ENCODE measurements at regions not wholly inside any gene's neighbourhood (a gene's known extent, or its start where the extent isn't known, plus 50 kb on each side); places are given as distances from the start of the nearest gene placed in this dataset.

- DNase-seq (ENCODE audit: low read depth) (no peak), FAIRE-seq (peak; percentile 60)
- TF ChIP-seq, protein P1, sequence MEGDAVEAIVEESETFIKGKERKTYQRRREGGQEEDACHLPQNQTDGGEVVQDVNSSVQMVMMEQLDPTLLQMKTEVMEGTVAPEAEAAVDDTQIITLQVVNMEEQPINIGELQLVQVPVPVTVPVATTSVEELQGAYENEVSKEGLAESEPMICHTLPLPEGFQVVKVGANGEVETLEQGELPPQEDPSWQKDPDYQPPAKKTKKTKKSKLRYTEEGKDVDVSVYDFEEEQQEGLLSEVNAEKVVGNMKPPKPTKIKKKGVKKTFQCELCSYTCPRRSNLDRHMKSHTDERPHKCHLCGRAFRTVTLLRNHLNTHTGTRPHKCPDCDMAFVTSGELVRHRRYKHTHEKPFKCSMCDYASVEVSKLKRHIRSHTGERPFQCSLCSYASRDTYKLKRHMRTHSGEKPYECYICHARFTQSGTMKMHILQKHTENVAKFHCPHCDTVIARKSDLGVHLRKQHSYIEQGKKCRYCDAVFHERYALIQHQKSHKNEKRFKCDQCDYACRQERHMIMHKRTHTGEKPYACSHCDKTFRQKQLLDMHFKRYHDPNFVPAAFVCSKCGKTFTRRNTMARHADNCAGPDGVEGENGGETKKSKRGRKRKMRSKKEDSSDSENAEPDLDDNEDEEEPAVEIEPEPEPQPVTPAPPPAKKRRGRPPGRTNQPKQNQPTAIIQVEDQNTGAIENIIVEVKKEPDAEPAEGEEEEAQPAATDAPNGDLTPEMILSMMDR (IDR thresholded peaks at IDR 0.05; ENCODE audit: insufficient read depth, low read depth, low read length): no peak
- TF ChIP-seq EZH2 (IDR thresholded peaks at IDR 0.05; ENCODE audit: insufficient read depth, low read length): no peak
- Histone ChIP-seq H4K20me1 (ENCODE audit: insufficient read depth, low read length) (no peaks in the 10 kb centered on the region), H3K79me2 (ENCODE audit: insufficient read depth, low read length) (no peaks in the 10 kb centered on the region), H2AFZ (ENCODE audit: low read depth, low read length) (no peak overlapping the region), H3K9me3 (ENCODE audit: insufficient read depth, low read depth, low read length) (no peaks in the 10 kb centered on the region), H3K27ac (ENCODE audit: low read depth, low read length) (no peak overlapping the region), H3K36me3 (ENCODE audit: insufficient read depth, low read length) (no peaks in the 10 kb centered on the region), H3K4me1 (ENCODE audit: insufficient read depth, low read length) (no peaks in the 10 kb centered on the region), H3K4me3 (ENCODE audit: insufficient read depth, low read depth, low read length) (no peak overlapping the region), H3K27me3 (ENCODE audit: insufficient read depth, low read length) (no peaks in the 10 kb centered on the region), H3K9ac (ENCODE audit: low read length) (no peak overlapping the region), H3K4me2 (ENCODE audit: low read length) (no peak overlapping the region)
- H3K4me1 Mint-ChIP-seq (ENCODE audit: low read depth, unreplicated experiment): no peaks in the 10 kb centered on the region
- no peak overlapping the region for H3K4me3 Mint-ChIP-seq (ENCODE audit: unreplicated experiment)
- H3K36me3 Mint-ChIP-seq (ENCODE audit: low read depth, unreplicated experiment): no peaks in the 10 kb centered on the region
- H3K27ac Mint-ChIP-seq (ENCODE audit: unreplicated experiment): no peak overlapping the region
- H3K27me3 Mint-ChIP-seq (ENCODE audit: low read depth, unreplicated experiment): no peaks in the 10 kb centered on the region
- H3K9me3 Mint-ChIP-seq (ENCODE audit: unreplicated experiment): no peaks in the 10 kb centered on the region
These were observed 68.7 kb upstream of the ADAMTSL1 start for GRCh38 chr9:18405240-18405639.

DNA sequence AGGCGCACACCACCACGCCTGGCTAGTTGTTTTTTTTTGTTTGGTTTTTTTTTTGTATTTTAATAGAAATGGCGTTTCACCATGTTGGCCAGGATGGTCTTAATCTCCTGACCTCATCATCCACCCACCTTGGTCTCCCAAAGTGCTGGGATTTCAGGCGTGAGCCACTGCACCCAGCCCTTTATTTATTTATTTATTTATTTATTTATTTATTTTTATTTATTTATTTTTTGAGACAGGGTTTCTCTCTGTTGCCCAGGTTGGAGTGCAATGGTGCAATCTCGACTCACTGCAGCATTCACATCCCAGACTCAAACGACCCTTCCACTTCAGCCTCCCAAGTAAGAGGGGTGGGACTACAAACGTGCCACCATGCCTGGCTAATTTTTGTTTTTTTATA lies 63.0 kb upstream of the ADAMTSL1 start:
- DNase-seq (ENCODE audit: low read depth): no peak
- H3K9me3 ChIP-seq (ENCODE audit: insufficient read depth, low read depth, low read length): no peaks in the 10 kb centered on the region
- no peaks in the 10 kb centered on the region for H3K9me3 Mint-ChIP-seq (ENCODE audit: unreplicated experiment)
- no peak overlapping the region for H3K9ac ChIP-seq (ENCODE audit: low read length)
- H3K4me3 Mint-ChIP-seq (ENCODE audit: unreplicated experiment): no peak overlapping the region
- H3K4me1 ChIP-seq (ENCODE audit: insufficient read depth, low read length): no peaks in the 10 kb centered on the region
- no peak overlapping the region for H3K4me3 ChIP-seq (ENCODE audit: insufficient read depth, low read depth, low read length)
- H3K27ac ChIP-seq (ENCODE audit: low read depth, low read length): no peak overlapping the region
- no peaks in the 10 kb centered on the region for H3K36me3 ChIP-seq (ENCODE audit: insufficient read depth, low read length)
- TF ChIP-seq, protein P1 (IDR thresholded peaks at IDR 0.05; ENCODE audit: insufficient read depth, low read depth, low read length): no peak
- no peak for TF ChIP-seq EZH2 (IDR thresholded peaks at IDR 0.05; ENCODE audit: insufficient read depth, low read length)
- H3K4me1 Mint-ChIP-seq (ENCODE audit: low read depth, unreplicated experiment): no peaks in the 10 kb centered on the region
- H3K27me3 ChIP-seq (ENCODE audit: insufficient read depth, low read length): no peaks in the 10 kb centered on the region
- no peaks in the 10 kb centered on the region for H3K27me3 Mint-ChIP-seq (ENCODE audit: low read depth, unreplicated experiment)
- FAIRE-seq: no peak
- H3K4me2 ChIP-seq (ENCODE audit: low read length): no peak overlapping the region
- H3K79me2 ChIP-seq (ENCODE audit: insufficient read depth, low read length): no peaks in the 10 kb centered on the region
- no peaks in the 10 kb centered on the region for H4K20me1 ChIP-seq (ENCODE audit: insufficient read depth, low read length)
- no peak overlapping the region for H2AFZ ChIP-seq (ENCODE audit: low read depth, low read length)
- H3K27ac Mint-ChIP-seq (ENCODE audit: unreplicated experiment): no peak overlapping the region
- no peaks in the 10 kb centered on the region for H3K36me3 Mint-ChIP-seq (ENCODE audit: low read depth, unreplicated experiment)

DNA sequence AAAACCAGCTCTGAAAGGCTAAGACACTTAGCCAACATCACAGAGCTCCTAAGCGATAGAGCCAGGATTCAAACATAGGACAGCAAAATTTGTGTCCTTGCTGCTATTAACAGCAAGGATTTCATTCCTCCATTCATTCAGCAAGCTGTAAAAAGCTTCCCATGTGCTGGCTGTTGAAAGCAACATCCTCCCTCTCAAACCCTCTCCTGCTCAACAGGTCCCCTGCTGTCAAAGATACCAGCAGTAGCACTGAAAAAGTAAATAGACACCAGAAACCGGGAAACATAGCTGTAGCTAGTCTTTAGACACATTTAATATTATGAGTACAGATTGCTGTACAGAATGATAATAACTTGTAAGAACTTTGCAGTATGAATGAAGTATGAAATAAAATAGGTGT lies 52.6 kb upstream of the ADAMTSL1 start:
- H3K4me1 Mint-ChIP-seq (ENCODE audit: low read depth, unreplicated experiment): peaks cover 6% of the 10 kb centered on the region
- TF ChIP-seq, protein P1 (IDR thresholded peaks at IDR 0.05; ENCODE audit: insufficient read depth, low read depth, low read length): no peak
- TF ChIP-seq EZH2 (IDR thresholded peaks at IDR 0.05; ENCODE audit: insufficient read depth, low read length): no peak
- H3K79me2 ChIP-seq (ENCODE audit: insufficient read depth, low read length): no peaks in the 10 kb centered on the region
- H3K9me3 Mint-ChIP-seq (ENCODE audit: unreplicated experiment): peaks cover 2% of the 10 kb centered on the region
- no peak overlapping the region for H3K27ac ChIP-seq (ENCODE audit: low read depth, low read length)
- no peaks in the 10 kb centered on the region for H4K20me1 ChIP-seq (ENCODE audit: insufficient read depth, low read length)
- no peaks in the 10 kb centered on the region for H3K9me3 ChIP-seq (ENCODE audit: insufficient read depth, low read depth, low read length)
- H3K4me1 ChIP-seq (ENCODE audit: insufficient read depth, low read length): no peaks in the 10 kb centered on the region
- peaks cover 7% of the 10 kb centered on the region for H3K27me3 Mint-ChIP-seq (ENCODE audit: low read depth, unreplicated experiment)
- no peaks in the 10 kb centered on the region for H3K36me3 ChIP-seq (ENCODE audit: insufficient read depth, low read length)
- FAIRE-seq (no peak), DNase-seq (ENCODE audit: low read depth) (no peak)
- H3K4me3 ChIP-seq (ENCODE audit: insufficient read depth, low read depth, low read length): no peak overlapping the region
- H2AFZ ChIP-seq (ENCODE audit: low read depth, low read length): no peak overlapping the region
- H3K9ac ChIP-seq (ENCODE audit: low read length): no peak overlapping the region
- H3K4me3 Mint-ChIP-seq (ENCODE audit: unreplicated experiment): no peak overlapping the region
- no peaks in the 10 kb centered on the region for H3K36me3 Mint-ChIP-seq (ENCODE audit: low read depth, unreplicated experiment)
- H3K4me2 ChIP-seq (ENCODE audit: low read length): no peak overlapping the region
- H3K27ac Mint-ChIP-seq (ENCODE audit: unreplicated experiment): no peak overlapping the region
- H3K27me3 ChIP-seq (ENCODE audit: insufficient read depth, low read length): no peaks in the 10 kb centered on the region

All from astrocyte (in vitro differentiated cells and primary cell).